Ishikawa (cell line): ENCODE measurements at regions not wholly inside any gene's neighbourhood (a gene's known extent, or its start where the extent isn't known, plus 50 kb on each side); places are given as distances from the start of the nearest gene placed in this dataset.

Experiments
- CEBPB ChIP-seq: IDR thresholded peaks from 2 replicates; pipeline ENCODE4 v1.6.1; 2012
- CREB1 ChIP-seq: IDR thresholded peaks from 2 replicates; pipeline ENCODE4 v1.6.1; 2012; ENCODE audit warnings: low read depth
- EGR1 ChIP-seq: IDR thresholded peaks from 2 replicates; pipeline ENCODE4 v1.6.1; 2012
- EP300 ChIP-seq: IDR thresholded peaks from 2 replicates; pipeline ENCODE4 v1.6.1; 2012; ENCODE audit warnings: borderline replicate concordance
- NFIC ChIP-seq: IDR thresholded peaks from 2 replicates; pipeline ENCODE4 v1.6.1; 2012
- RAD21 ChIP-seq: IDR thresholded peaks from 2 replicates; pipeline ENCODE4 v1.6.1; 2012; ENCODE audit warnings: low read depth
- TCF12 ChIP-seq: IDR thresholded peaks from 2 replicates; pipeline ENCODE4 v1.6.1; 2012; ENCODE audit warnings: low read depth
- TEAD4 ChIP-seq: IDR thresholded peaks from 2 replicates; pipeline ENCODE4 v1.6.1; 2012
- YY1 ChIP-seq: IDR thresholded peaks from 2 replicates; pipeline ENCODE4 v1.6.1; 2012; ENCODE audit warnings: low read depth
- ZBTB7A ChIP-seq: IDR thresholded peaks from 2 replicates; pipeline ENCODE4 v1.6.1; 2012; ENCODE audit warnings: low read depth
- TF ChIP-seq, protein P1 (sequence below): IDR thresholded peaks from 2 replicates; pipeline ENCODE4 v1.6.1; 2012; ENCODE audit warnings: low read depth, mild to moderate bottlenecking
- TF ChIP-seq, protein P2 (sequence below): IDR thresholded peaks from 2 replicates; pipeline ENCODE4 v1.6.1; 2012

DNA sequence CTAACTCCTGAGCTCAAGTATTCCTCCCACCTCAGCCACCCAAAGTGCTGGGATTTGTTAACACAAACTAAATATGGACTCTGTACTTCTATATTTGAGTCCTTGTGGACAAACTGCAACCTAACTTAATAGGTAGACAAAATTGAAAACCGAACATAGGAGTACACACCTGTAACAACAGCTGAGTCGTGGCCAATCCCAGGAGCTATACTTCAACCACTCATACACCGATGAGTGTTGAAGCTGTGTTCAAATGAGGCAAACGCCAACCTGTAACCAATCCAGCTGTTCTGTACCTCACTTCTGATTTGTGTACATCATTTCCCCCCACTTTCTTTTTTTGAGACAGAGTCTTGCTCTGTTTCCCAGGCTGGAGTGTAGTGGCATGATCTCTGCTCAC lies 471.5 kb upstream of the C16orf82 start:
- TF ChIP-seq EGR1 = no peak
- TF ChIP-seq, protein P1, sequence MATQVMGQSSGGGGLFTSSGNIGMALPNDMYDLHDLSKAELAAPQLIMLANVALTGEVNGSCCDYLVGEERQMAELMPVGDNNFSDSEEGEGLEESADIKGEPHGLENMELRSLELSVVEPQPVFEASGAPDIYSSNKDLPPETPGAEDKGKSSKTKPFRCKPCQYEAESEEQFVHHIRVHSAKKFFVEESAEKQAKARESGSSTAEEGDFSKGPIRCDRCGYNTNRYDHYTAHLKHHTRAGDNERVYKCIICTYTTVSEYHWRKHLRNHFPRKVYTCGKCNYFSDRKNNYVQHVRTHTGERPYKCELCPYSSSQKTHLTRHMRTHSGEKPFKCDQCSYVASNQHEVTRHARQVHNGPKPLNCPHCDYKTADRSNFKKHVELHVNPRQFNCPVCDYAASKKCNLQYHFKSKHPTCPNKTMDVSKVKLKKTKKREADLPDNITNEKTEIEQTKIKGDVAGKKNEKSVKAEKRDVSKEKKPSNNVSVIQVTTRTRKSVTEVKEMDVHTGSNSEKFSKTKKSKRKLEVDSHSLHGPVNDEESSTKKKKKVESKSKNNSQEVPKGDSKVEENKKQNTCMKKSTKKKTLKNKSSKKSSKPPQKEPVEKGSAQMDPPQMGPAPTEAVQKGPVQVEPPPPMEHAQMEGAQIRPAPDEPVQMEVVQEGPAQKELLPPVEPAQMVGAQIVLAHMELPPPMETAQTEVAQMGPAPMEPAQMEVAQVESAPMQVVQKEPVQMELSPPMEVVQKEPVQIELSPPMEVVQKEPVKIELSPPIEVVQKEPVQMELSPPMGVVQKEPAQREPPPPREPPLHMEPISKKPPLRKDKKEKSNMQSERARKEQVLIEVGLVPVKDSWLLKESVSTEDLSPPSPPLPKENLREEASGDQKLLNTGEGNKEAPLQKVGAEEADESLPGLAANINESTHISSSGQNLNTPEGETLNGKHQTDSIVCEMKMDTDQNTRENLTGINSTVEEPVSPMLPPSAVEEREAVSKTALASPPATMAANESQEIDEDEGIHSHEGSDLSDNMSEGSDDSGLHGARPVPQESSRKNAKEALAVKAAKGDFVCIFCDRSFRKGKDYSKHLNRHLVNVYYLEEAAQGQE = no peak
- TF ChIP-seq NFIC = no peak
- TF ChIP-seq TEAD4 = no peak
- TF ChIP-seq EP300 = no peak
- TF ChIP-seq RAD21 = no peak
- no peak for TF ChIP-seq TCF12
- TF ChIP-seq CEBPB = no peak
- no peak for TF ChIP-seq CREB1
- TF ChIP-seq, protein P2, sequence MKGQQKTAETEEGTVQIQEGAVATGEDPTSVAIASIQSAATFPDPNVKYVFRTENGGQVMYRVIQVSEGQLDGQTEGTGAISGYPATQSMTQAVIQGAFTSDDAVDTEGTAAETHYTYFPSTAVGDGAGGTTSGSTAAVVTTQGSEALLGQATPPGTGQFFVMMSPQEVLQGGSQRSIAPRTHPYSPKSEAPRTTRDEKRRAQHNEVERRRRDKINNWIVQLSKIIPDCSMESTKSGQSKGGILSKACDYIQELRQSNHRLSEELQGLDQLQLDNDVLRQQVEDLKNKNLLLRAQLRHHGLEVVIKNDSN = no peak
- no peak for TF ChIP-seq ZBTB7A
- TF ChIP-seq YY1 = no peak
